AG08395 (cell line): ENCODE measurements at regions not wholly inside any gene's neighbourhood (a gene's known extent, or its start where the extent isn't known, plus 50 kb on each side); places are given as distances from the start of the nearest gene placed in this dataset.
"Not testable (repeated sequence)": the region's sequence is repeated elsewhere in the genome, so short reads cannot be mapped to it uniquely, and the experiment has no call there.

Source experiments
- DNase-seq: peaks from one replicate; pipeline ENCODE4 v3.0.0; 2012; ENCODE audit warnings: mixed read lengths, low spot score

DNA sequence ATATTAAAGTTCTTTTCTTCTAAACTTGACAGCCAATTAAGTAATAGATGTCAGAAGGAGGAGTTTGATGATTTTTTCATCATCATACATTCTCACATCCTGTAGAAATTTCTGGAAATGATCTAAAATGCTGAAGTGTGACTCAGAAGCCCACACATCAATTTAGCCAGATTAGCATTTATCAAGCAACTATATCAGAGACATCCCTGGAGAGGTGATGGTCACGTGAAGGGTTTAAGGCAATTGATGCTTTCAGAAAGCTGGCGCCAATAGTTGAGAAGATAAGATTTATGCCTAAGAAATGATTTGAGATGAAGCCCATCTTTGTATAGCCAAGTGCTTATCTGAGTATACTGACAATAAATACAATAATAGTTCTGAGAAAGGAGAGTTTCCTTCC, 162.9 kb upstream of the RORB start:
- no peak for DNase-seq

DNA sequence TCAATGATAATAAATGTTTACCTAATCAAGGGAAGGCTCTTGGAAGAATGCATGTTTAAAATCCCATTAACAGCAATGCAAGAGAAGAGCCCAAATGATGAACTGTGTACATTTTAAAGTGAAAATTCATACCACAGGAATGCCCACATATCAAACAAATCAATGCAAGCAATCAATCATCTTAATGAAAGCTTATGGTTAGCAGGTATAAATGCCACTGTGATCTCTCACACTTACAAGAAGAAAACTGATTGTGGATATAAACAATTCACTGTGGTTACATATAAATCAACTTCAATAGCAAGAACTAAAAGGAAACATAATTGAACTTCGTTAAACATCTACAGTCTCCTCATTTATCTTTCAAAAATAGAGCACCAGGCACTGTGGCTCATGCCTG, 161.0 kb upstream of the RORB start:
- no peak for DNase-seq

DNA sequence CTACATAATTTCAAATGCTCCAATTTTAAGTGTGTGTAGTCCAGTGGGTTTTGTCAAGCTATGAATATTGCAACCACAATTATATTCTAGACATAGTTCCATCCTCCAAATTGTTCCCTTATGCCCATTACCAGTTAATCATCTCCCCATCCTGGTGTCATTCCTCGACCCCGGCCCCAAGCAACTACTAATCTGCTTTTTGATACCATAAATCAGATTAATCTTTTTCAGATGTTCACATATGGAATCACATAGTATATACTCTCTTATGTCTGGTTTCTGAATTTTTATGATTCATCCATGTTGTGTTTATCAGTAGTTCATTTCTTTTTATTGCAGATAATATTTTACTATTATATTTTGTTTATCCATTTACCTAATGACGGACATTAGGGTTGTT, 148.4 kb upstream of the RORB start:
- DNase-seq = no peak

DNA sequence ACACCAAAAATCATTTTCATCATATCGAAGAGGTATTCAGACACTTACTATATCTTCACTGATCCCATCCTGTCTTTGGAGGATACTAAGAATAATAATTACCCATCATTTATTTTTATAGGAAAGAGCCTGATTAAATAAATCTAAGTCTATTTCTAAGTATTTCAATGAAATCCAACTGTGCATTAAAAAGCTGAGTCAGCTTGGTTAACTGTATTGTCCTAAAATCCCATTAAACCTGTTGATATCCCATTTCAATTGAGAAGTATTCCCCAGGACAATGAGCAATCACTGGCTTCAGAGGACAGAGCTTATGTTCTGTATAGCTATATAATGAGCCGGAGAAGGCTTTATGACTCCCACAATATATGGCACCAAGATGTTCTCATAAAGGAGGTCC, 142.0 kb upstream of the RORB start:
- no peak for DNase-seq

DNA sequence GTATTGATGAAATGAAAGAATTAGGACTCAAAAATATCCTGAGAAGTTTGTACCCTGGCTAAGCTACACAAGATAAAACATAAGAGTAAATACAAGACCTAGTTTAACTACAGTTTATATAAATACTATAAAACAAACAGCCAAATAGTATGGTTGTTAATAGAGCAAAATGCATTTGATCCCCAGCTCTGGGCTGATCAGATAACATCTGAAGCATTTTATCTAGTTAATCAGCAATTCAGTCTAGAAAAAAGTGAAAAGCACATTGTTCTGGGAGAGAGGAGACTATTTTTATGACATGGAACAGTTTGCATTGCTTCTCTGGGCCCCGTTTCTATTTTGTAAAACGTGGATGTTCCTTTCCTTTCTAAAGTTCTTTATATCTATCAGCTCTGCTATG, 139.6 kb upstream of the RORB start:
- DNase-seq = no peak

DNA sequence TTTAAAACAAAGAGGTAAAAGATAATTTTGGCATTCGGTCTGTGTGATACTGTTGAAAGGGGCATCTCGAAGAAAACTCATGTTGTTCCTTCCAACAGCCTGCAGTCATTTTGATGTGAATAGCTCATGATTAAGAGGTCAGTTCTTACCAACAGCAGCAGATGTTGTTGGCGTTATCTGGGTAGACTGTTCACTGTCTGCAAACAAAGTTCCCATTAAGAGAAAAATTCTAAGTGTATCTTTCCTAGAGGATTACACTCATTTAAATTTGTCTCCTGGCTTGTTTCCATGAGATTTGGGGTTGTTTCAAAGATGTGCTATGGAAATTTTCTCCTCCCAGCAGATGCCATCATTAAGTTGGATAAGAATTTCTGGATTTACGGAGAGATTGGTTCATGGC, 138.2 kb upstream of the RORB start:
- no peak for DNase-seq

DNA sequence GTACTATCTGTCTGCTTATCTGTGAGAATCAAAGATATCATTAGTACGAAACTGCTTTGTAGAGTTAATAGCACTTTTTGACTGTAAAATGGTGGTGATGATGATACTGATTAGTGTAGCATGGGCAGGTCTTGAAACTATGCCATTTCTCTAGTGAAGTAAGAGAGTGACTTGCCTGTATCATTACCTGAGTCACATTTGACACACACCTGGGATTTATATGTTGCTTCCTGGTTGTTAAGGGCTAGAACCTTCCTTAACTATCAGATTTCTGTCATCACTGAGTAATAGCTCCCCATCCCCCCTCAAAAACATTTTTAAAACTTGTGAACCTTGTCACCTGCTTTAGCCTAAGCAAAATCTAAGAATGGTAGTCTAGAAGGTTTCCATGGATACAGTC, 135.6 kb upstream of the RORB start:
- no peak for DNase-seq

DNA sequence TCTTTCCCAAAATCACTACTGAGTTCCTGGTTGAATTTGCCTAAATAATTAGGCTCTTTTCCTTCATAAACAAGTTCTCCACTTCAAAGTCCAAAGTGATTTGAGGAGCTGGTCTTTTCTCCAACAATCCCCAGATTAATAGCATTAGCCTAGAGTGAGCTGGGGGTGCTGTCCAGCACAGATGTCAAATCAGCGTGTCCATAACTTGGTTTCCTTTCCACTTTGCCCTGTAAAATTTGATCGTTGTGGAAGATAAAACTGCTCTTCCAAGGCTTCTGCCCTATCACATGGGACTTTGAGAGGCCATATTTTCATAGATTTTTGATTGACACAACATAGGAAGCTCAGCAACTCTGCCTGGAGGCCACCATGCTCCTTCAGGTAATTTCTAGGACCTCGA, 134.7 kb upstream of the RORB start:
- DNase-seq = no peak

DNA sequence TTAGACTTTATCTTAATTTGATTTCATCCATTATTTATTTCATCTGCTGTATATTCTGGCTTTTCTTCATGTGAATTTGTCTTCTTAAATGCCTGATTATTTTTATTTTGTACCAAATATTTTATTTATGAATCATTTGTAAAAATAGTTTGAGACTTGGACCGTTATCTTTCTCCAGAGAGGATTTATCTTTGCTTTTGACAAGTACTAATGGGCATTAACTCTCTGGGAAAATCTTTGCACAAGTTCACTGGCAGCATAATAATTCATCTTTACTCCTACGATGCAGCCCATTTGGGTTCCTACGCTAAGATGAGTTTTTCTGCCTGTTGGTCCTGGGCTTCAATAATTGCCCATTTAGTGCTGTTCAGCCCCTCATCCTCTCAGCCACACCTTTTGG, 131.0 kb upstream of the RORB start:
- DNase-seq = no peak

DNA sequence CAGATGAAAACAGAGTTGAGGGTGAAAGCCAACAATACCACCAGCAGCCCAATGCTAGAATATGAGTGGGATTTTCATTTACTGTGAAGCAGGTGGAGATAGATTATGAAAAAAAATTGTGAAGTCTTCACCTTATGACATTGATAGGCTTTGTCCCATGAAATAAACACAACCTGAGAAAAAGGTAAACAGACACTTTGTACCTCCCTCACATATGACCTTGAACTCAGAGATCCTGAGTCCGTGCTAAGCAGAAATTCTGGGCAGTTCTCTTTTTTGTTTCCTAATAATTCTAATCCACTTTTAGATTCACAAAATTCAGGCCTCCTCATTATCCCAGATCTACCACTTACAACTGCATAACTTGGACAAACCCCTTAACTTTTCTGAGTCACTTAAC, 127.3 kb upstream of the RORB start:
- DNase-seq = no peak

DNA sequence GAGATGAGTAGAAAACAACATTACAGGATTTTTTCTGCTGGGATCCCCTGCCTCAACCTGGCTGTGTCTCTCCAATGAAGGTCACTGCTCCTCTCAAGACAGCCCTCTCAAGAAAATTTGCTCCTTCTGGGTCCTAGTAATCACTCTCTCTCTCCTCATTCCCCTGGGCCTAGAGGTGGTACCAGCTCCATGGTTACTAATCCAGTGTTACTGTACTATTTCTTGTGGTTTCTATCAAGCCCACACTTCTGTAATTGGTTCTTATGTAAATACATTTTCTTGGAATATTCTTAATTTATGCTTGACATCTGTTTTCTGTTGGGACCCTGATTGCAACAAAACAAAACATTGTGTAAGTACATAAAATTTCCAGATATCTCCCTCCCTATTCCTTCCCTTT, 123.8 kb upstream of the RORB start:
- DNase-seq = no peak

DNA sequence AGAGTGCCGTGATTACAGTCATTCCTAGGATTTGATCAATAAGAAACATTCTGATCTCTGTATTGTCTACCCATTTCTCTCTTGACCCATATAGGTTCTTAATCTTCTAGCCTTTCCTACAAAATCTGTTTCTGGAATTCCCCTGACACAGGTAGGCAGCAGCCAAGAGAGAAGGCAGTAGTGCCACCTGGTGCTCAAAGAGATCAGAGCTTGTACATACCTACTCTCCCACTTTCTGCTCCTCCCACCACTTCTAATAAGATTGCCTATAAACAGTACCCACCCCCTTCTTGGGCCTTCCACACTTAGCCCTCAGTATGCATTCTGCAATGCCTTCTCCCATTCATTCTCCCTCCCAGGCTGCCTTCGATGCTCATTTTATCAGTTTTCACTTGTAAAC, 117.4 kb upstream of the RORB start:
- DNase-seq = no peak

DNA sequence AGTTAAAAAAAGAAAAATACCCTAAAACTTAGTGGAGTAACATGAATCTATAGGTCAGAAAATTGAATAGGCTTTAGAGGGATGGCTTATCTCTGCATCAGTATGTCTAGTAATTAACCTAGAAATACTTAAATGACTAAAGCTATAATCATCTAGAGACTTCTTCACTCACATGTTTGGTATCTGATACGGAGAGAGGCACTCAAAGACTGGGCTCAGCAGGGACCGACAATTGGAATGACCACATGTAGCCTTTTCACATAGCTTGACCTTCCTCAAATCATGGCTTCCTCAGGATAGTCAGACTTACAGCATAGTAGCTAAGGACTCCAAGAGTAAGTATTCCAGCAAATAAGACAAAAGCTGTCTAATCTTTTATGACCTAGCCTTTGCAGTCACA, 105.3 kb upstream of the RORB start:
- no peak for DNase-seq

DNA sequence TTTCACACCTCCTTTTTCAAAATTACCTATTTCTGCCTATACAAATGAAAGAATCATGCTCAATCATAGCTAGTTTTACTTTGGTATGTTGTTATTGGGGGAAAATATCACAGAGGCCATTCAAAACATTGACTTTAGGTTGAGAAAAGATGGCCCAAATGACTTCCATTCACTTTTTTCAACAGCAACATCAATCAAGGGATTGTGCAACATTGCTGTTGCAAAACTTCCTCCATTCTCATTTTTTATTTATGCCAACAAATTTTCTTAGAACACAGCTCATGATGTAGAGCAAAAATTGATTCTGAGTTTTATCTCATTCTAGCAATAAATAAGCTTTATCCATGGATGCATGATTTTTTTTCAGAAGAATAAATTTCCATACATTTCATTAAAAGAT, 93.6 kb upstream of the RORB start:
- DNase-seq = no peak

DNA sequence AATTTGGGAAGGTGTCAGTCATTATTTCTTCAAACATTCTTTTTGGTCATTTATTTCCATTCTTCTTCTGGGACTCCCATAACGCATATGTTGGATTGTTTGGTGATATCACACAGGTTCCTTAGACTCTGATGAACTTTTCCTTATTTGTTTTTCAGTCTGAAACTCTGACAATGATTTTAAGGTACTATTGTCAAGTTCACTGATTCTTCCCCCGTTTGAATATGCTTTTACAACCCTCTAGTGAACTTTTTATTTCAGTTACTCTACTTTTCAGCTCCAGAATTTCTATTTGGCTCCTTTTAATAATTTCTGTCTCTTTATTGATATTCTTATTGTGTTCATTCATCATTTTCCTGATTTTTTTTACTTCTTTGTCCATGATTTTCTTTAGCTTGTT, 92.5 kb upstream of the RORB start:
- DNase-seq = no peak

DNA sequence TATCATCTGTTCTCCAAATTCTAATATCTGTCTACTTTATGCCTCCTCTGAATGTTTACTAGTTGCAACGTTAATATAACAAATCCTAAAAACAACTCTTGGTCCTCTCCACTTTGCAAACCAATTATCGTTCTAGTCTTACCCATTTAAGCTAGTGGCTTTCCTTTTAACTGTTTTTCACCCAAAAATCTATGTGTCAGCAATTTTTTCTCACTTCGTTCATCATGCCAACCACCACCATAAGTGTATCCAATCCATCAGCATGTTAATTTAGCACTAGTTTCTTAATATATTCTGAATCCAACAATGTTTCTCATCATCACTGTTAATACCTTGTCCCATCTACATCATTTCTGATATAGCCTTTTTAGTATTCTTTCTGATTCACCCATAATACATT, 90.0 kb upstream of the RORB start:
- DNase-seq = no peak

DNA sequence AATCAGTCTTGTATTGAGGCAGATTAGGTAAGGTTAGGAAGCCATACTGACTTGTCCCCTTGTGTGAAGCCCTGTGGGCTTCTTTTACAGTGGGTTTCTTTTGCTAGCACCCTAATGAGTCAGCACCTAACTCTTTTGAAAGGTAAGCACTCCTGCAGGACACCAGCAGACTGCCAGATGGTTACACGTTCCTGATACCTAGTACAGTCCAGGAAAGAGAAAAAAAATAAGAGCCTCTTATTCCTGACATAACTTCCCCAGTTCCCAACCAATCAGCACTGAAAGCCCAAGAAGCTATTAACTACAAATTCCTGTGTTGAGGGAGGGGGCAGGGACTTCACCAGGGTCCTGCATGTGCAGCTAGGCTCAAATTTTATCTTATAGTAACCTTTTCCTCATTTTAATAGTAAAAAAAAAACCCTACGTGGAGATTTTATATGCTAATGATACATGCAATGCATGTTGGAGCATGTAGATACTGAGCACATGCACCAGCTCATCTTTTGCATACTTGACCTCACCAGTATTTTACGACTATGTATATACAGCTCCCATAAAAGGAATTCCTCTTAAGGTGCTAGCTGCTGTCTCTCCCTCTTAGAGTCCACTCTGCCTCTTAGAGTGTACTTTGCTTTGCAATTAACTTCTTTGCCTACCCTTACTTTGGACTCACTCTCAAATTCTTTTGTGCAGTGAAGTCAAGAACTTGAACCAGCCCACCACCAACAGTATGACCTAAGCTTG, 84.7 kb upstream of the RORB start:
- DNase-seq = no peak

DNA sequence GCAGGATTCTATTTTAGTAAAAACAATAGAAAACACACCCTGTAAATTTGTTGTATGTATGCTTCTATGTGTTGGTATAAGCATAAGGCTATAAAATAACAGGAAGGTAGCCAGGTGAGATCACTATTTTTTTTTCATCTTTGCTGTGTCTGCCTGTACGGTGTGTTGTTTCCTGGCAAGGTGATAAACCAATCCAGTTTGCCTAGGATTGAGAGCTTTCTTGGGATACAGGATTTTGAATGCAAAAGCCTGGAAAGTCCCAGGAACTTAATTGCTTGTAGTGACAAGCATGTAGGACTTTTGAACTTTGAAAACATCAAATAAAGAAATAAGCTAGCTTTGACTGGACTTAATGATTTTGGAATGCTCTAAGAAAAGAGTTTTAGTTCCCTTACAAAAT, 83.3 kb upstream of the RORB start:
- no peak for DNase-seq

DNA sequence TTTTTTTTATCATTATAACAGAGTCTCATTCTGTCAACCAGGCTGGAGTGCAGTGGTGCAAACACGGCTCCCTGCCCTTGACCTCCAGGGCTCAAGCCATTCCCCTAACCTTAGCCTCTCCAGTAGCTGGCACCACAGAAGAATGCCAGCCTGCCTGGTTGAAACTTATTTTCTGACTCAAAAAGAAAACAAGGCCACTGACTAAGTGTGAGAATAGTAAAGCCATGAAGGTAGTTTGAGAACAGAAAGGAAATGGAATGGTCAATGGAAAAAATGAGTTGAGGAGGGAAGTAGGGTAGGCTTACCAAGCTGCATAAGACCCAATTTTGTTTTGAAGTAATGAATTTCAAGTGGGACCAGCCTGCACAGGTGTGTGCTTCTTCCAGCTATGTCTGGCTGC, 82.8 kb upstream of the RORB start:
- no peak for DNase-seq

DNA sequence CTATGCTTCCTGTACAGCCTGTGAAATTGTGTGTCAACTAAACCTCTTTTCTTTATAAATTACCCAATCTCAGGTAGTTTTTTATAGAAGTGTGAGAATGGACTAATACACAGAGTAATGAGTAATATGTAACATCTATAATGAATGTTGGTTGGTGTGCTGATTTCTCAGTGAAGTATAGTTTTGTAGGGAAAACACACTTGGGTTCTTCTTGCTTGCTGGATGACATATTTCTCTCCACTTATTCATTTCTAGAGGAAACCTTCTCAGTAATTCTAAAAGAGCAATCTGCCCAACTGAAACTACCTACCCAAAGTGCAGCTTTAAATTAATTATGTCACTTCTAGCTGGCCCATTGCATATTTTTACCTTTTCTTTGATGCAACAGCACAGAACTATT, 81.1 kb upstream of the RORB start:
- DNase-seq = no peak

DNA sequence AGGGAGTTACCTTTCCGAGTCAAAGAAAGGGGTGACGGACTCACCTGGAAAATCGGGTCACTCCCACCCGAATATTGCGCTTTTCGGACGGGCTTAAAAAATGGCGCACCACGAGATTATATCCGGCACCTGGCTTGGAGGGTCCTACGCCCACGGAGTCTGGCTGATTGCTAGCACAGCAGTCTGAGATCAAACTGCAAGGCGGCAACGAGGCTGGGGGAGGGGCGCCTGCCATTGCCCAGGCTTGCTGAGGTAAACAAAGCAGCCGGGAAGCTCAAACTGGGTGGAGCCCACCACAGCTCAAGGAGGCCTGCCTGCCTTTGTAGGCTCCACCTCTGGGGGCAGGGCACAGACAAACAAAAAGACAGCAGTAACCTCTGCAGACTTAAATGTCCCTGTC, 72.6 kb upstream of the RORB start:
- DNase-seq = not testable (repeated sequence)

DNA sequence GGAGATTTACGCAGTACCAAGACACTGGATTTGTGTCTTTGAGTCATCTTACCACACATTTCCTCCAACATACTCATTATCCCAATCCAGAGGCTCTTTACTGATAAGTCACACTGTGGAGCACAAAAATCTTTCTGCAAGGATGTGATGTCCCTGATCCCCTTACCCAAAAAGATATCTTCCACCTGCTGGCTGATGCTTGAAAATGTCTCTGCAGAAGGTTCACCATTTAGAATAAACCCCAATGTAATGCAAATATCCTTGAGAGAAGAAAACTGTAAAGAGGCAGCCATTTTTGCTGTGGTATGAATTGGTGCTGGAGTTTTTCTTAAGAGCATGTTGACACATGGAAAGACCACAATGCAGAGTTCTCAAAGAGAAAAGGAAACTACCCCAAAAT, 65.7 kb upstream of the RORB start:
- DNase-seq = no peak

DNA sequence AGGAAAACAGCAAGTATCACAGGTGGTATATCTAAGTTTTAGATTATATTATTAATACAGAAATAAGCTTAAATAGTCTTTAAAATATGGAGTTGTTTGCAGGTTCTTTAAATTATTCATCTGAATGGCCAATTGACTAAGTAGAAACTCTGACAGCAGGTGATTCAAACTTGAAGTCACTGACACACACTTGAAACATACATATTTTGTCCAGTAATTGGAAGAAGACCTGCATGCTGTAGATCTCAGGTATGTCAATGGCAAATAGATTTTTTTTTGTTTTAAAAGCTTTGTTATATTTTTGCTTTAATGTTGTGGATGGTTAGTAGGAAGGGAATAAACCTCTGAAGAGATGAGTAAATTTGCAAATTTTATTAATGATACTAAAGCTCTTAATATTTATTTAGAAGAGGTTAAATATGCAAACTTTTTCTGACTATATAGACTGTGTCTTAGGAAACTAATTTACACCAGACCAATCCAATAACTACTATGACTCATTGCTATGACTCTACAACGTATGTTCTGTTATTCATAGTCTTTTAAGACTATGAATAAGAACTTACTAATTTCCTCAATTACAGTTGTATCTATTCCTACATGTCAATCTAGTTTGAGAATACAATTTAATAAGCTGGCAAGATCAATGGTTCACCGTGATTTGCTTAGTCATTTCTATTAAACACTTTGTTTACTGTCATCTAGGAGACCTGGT, 53.9 kb upstream of the RORB start:
- DNase-seq = no peak

DNA sequence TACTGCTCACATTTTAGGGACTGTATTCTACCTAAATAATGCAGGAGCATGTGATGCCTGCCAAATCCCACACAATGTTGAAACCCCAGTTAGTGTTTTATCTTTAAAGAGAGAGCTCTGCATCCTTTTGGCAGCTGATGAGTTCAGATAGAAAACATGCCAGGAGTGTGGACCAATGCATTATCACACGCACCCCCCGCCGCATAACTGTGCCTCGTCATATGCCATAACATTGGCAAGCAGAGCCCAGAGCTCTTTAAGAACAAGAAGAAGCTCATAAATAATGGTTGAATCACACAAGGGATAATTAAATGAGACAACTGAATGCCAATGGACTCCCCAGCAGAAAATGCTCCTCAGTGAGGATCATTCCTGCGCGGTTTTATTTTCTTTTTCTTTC, 52.8 kb upstream of the RORB start:
- DNase-seq = no peak
